Fibroblast of skin of left quadriceps (primary cell): ENCODE measurements at regions not wholly inside any gene's neighbourhood (a gene's known extent, or its start where the extent isn't known, plus 50 kb on each side); places are given as distances from the start of the nearest gene placed in this dataset.

ENCODE experiments used
- DNase-seq, 2 experiments: peaks; one replicate each; pipeline ENCODE4 v3.0.0-alpha.2; 2013; ENCODE audit warnings: low read depth in 2 of 2

GRCh38 chr6:44049989-44050871, 77.0 kb downstream of the MRPL14 start:
- DNase-seq, result peak; percentile 58 to 68

- no peak for DNase-seq
Measured at GRCh38 chr6:44049163-44049988, 77.9 kb downstream of the MRPL14 start.

- DNase-seq, result no peak
Measured at GRCh38 chr6:44048277-44048676, 79.0 kb downstream of the MRPL14 start.

GRCh38 chr6:44047801-44048200, 79.5 kb downstream of the MRPL14 start:
- no peak for DNase-seq

- no peak for DNase-seq
Measured at GRCh38 chr6:44047179-44047546, 80.1 kb downstream of the MRPL14 start.

- DNase-seq, result no peak
Measured at GRCh38 chr6:44046516-44047178, 80.6 kb downstream of the MRPL14 start.

- DNase-seq, result no peak
Measured at GRCh38 chr6:44045672-44046015, 81.6 kb downstream of the MRPL14 start.

- DNase-seq, result no peak
Measured at GRCh38 chr6:44044940-44045671, 82.1 kb downstream of the MRPL14 start.

- DNase-seq, result no peak
Measured at GRCh38 chr6:44044154-44044539, 83.1 kb downstream of the MRPL14 start.

GRCh38 chr6:44043479-44044153, 83.6 kb downstream of the MRPL14 start:
- DNase-seq, result no peak

- no peak for DNase-seq
Measured at GRCh38 chr6:44042989-44043478, 84.2 kb downstream of the MRPL14 start.

GRCh38 chr6:44042261-44042988, 84.8 kb downstream of the MRPL14 start:
- DNase-seq, result no peak

- DNase-seq, result peak; percentile 99
Measured at GRCh38 chr6:44041461-44042260, 85.6 kb downstream of the MRPL14 start.

GRCh38 chr6:44040786-44041185, 86.5 kb downstream of the MRPL14 start:
- DNase-seq, result no peak

- DNase-seq, result no peak
Measured at GRCh38 chr6:44039839-44040350, 87.4 kb downstream of the MRPL14 start.

- no peak for DNase-seq
Measured at GRCh38 chr6:44039191-44039719, 88.0 kb downstream of the MRPL14 start.

- DNase-seq, result no peak
Measured at GRCh38 chr6:44038543-44039065, 88.6 kb downstream of the MRPL14 start.

GRCh38 chr6:44037847-44038542, 89.3 kb downstream of the MRPL14 start:
- DNase-seq, result no peak
